Peyer's patch (tissue), 4 donors: ENCODE measurements at regions not wholly inside any gene's neighbourhood (a gene's known extent, or its start where the extent isn't known, plus 50 kb on each side); places are given as distances from the start of the nearest gene placed in this dataset.

Source experiments
- DNase-seq, 3 donors: peaks; one replicate each; pipeline ENCODE4 v3.0.0-alpha.2; 2017 to 2019
- H3K27ac ChIP-seq, 4 donors: fragments of 200-600 bp; sonication (generic); one replicate each; pipeline ENCODE4 v1.5.1; 2016 to 2019
- H3K27me3 ChIP-seq, 2 donors: fragments of 200-600 bp; sonication (generic); one replicate each; pipeline ENCODE4 v1.5.1; 2019
- H3K36me3 ChIP-seq, 3 donors: fragments of 200-600 bp; sonication (generic); one replicate each; pipeline ENCODE4 v1.5.1; 2016 to 2019
- H3K4me1 ChIP-seq, 4 donors: fragments of 200-600 bp; sonication (generic); one replicate each; pipeline ENCODE4 v1.5.1; 2016 to 2019
- H3K4me3 ChIP-seq, 4 donors: fragments of 200-600 bp; sonication (generic); 1 replicate in 3 of 4; 2 replicates in 1 of 4; pipeline ENCODE4 v1.5.1; 2016 to 2019; ENCODE audit warnings: mild to moderate bottlenecking in 1 of 4
- H3K9me3 ChIP-seq, 4 donors: fragments of 200-600 bp; sonication (generic); one replicate each; pipeline ENCODE4 v1.5.1; 2016 to 2019; ENCODE audit warnings: mild to moderate bottlenecking in 1 of 4
- POLR2A ChIP-seq, 2 donors: fragments of 450-650 bp; IDR thresholded peaks; one replicate each; pipeline ENCODE4 v1.5.1; 2017; ENCODE audit warnings: antibody characterized with exemption in 2 of 2, mild to moderate bottlenecking in 2 of 2, moderate library complexity in 2 of 2
- TF ChIP-seq, protein P1 (sequence below), 6 experiments: fragments of 450-650 bp in 4 of 6; fragments of 200-600 bp in 2 of 6; sonication (generic) in 1 of 6; IDR thresholded peaks; one replicate each; pipeline ENCODE4 v1.5.1; 2017 to 2019; ENCODE audit warnings: antibody characterized with exemption in 6 of 6, mild to moderate bottlenecking in 3 of 6, moderate library complexity in 1 of 6

DNA sequence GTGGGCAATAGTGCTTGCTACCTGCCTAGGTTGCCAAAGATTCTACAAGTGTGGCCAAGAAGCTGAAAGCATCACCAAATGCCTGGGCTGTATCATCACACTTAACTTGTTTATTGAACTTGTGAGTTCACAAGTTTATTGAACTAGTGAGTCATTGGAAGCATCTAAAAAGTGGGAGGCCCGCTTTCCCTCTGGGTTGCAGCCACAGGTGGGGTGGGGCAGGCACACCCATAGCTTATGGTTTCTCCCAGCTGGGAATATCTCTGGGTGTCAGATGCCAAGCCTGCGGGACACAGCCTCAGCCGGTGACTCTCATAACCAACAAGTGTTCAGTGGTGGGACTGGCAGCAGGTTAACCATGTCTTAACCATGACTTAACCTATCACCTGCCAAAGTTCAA lies 145.9 kb upstream of the FAM13C start:
- TF ChIP-seq POLR2A (IDR thresholded peaks at IDR 0.05): no peak
- TF ChIP-seq, protein P1, sequence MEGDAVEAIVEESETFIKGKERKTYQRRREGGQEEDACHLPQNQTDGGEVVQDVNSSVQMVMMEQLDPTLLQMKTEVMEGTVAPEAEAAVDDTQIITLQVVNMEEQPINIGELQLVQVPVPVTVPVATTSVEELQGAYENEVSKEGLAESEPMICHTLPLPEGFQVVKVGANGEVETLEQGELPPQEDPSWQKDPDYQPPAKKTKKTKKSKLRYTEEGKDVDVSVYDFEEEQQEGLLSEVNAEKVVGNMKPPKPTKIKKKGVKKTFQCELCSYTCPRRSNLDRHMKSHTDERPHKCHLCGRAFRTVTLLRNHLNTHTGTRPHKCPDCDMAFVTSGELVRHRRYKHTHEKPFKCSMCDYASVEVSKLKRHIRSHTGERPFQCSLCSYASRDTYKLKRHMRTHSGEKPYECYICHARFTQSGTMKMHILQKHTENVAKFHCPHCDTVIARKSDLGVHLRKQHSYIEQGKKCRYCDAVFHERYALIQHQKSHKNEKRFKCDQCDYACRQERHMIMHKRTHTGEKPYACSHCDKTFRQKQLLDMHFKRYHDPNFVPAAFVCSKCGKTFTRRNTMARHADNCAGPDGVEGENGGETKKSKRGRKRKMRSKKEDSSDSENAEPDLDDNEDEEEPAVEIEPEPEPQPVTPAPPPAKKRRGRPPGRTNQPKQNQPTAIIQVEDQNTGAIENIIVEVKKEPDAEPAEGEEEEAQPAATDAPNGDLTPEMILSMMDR (IDR thresholded peaks at IDR 0.05): no peak
- Histone ChIP-seq H3K36me3 (no peaks in the 10 kb centered on the region), H3K27ac (no peak overlapping the region), H3K9me3 (no peaks in the 10 kb centered on the region), H3K4me3 (no peak overlapping the region), H3K4me1 (no peaks in the 10 kb centered on the region), H3K27me3 (no peaks in the 10 kb centered on the region)
- DNase-seq: peak in 2 of 3 donors; percentile 47 to 56

DNA sequence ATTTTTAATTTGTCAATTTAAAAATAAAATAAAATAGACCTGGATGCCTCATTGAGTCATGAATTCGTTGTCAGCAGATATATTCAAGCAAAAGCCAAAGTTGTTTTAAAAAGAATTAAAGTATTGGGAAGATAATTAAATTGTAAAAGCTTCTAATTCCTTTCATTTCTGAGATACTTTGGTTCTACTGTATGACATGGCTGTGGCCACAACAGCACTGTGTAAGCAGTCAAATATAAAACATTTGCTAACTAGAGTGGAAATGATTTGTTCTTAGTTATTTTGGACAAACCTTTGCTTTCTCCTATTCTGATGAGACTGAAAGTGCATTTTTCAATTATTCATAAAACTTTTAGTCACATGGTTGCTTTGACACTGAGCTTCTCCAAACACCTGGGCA lies 143.6 kb upstream of the FAM13C start:
- no peak for TF ChIP-seq POLR2A (IDR thresholded peaks at IDR 0.05)
- TF ChIP-seq, protein P1 (IDR thresholded peaks at IDR 0.05): no peak
- no peaks in the 10 kb centered on the region for H3K27me3 ChIP-seq
- no peaks in the 10 kb centered on the region for H3K4me1 ChIP-seq
- H3K4me3 ChIP-seq: no peak overlapping the region
- no peak for DNase-seq
- H3K9me3 ChIP-seq: no peaks in the 10 kb centered on the region
- H3K36me3 ChIP-seq: no peaks in the 10 kb centered on the region
- no peak overlapping the region for H3K27ac ChIP-seq

DNA sequence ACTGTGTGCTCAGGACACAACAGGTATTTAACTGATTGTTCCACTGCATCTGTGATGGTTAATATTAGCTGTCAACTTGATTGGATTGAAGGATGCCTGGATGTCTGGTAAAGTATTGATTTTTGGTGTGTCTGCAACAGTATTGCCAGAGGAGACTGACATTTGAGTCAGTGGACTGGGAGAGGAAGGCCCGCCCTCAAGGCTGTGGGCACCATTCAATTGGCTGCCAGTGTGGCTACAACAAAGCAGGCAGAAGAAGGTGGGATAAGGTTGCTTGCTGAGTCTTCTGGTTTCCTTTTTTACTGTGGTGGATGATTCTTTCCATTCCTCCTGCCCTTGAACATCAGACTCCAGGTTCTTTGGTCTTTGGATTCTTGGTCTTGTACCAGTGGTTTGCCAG lies 137.1 kb upstream of the FAM13C start:
- H3K4me1 ChIP-seq: no peaks in the 10 kb centered on the region
- peaks cover 0 to 15% (median 0%) of the 10 kb centered on the region in 4 donors for H3K9me3 ChIP-seq
- no peak overlapping the region for H3K4me3 ChIP-seq
- DNase-seq: no peak
- no peak for TF ChIP-seq POLR2A (IDR thresholded peaks at IDR 0.05)
- TF ChIP-seq, protein P1 (IDR thresholded peaks at IDR 0.05): no peak
- H3K27ac ChIP-seq: no peak overlapping the region
- peaks cover 0 to 3% of the 10 kb centered on the region in 2 donors for H3K27me3 ChIP-seq
- H3K36me3 ChIP-seq: no peaks in the 10 kb centered on the region

DNA sequence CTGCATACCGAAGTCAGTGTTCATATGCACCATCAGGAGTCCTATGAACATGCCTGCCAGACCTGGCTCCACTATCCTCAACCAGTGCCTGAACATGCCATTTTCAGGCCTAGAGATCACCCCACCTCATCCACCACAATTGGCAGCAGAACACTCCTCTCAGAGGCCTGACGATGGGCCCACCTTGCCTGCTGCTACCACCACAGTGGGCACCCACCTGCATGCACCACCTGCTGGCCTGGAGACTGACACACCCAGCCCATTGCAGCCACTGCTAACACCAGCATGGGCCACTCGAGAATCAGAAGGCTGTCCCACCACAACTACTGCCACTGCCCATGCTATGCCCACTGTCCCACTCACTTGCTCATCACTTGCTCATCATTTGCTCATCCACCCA lies 130.7 kb upstream of the FAM13C start:
- Histone ChIP-seq H3K27me3 (peaks cover 0 to 3% of the 10 kb centered on the region in 2 donors), H3K36me3 (no peaks in the 10 kb centered on the region), H3K4me1 (no peaks in the 10 kb centered on the region), H3K27ac (no peak overlapping the region), H3K9me3 (peaks cover 0 to 15% (median 0%) of the 10 kb centered on the region in 4 donors), H3K4me3 (no peak overlapping the region)
- TF ChIP-seq, protein P1 (IDR thresholded peaks at IDR 0.05): no peak
- TF ChIP-seq POLR2A (IDR thresholded peaks at IDR 0.05): no peak
- DNase-seq: no peak

DNA sequence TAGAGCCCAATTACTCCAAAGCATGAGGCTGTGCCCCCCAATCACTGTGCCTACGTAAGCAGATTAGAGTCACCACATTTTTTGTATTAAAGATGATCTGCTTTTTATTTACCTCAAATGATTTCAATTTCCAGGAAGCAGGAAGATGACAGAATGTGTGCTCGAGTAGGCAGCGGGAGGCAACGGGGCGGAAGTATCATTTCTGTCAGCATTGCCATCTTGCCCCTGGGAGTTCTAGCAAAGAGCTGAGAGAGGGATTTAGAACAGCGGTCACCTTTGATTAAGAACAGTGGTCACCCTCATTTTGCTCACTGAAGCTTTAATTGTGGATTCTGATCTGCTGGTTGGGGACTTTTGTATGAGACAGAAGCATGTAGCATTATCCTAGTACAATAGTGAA lies 117.1 kb upstream of the FAM13C start:
- TF ChIP-seq, protein P1 (IDR thresholded peaks at IDR 0.05): no peak
- no peak for TF ChIP-seq POLR2A (IDR thresholded peaks at IDR 0.05)

DNA sequence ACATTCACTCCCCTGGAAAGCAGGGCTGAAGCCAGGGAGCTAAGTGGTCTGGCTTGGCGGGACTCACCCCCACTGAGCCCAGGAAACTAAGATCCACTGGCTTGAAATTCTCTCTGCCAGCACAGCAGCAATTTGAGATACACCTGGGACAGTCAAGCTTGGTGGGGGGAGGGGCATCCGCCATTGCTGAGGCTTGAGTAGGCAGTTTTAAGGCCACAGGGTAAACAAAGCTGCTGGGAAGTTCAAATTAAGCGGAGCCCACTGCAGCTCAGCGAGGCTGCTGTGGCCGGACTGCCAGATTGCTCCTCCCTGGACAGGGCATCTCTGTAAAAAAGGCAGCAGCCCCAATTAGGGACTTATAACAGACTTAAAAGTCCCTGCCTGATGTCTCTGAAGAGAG lies 108.2 kb upstream of the FAM13C start:
- H3K36me3 ChIP-seq: no peaks in the 10 kb centered on the region
- TF ChIP-seq, protein P1 (IDR thresholded peaks at IDR 0.05): no peak
- no peak for TF ChIP-seq POLR2A (IDR thresholded peaks at IDR 0.05)
- no peaks in the 10 kb centered on the region for H3K9me3 ChIP-seq
- no peaks in the 10 kb centered on the region for H3K27me3 ChIP-seq
- DNase-seq: no peak
- no peaks in the 10 kb centered on the region for H3K4me1 ChIP-seq
- no peak overlapping the region for H3K4me3 ChIP-seq
- no peak overlapping the region for H3K27ac ChIP-seq

More for the DNA sequence above, 117.1 kb upstream of the FAM13C start:
- Histone ChIP-seq H3K4me1 (no peaks in the 10 kb centered on the region), H3K27ac (no peak overlapping the region), H3K36me3 (no peaks in the 10 kb centered on the region), H3K27me3 (no peaks in the 10 kb centered on the region), H3K9me3 (no peaks in the 10 kb centered on the region), H3K4me3 (no peak overlapping the region)
- no peak for DNase-seq
